NCI-H1048 (cell line): ENCODE measurements at regions not wholly inside any gene's neighbourhood (a gene's known extent, or its start where the extent isn't known, plus 50 kb on each side); places are given as distances from the start of the nearest gene placed in this dataset.
"Not testable (repeated sequence)": the region's sequence is repeated elsewhere in the genome, so short reads cannot be mapped to it uniquely, and the experiment has no call there.

Source experiments
- DNase-seq: peaks from one replicate; lab custom pipeline; 2025; lab: John Stamatoyannopoulos, UW

GRCh38 chr10:108095932-108096925 lies 931.7 kb upstream of the SORCS1 start:
- DNase-seq: no peak

DNA sequence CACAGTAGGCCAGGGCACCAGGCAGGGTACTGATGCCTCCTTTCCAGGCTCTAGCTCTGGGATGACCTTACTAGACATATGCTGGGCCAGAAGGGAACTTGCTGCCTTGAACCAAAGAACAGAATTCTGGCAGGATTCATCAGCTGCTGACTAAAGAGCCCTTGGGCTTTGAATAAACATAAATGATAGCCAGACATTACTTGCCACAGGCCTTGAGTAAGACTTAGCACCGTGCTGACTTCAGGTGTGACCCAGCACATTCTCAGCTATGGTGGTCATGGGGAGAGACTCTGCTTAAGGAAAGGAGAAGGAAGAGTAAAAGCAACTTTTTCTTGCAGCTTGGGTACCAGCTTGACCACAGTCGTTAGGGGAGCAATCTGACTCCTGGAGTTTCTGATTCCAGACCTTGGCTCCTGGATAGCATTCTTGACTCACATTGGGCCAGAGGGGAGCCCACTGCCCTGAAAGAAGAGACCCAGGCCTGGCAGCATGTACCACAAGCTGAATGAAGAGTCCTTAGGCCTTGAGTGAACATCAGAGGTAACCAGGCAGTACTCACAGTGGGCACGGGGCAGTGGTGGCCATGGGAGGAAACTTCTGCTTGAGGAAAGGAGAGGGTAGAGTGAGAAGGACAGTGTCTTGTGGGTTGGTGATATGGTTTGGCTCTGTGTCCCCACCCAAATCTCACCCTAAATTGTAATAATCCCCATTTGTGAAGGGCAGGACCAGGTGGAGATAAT lies 926.1 kb upstream of the SORCS1 start:
- no peak for DNase-seq

DNA sequence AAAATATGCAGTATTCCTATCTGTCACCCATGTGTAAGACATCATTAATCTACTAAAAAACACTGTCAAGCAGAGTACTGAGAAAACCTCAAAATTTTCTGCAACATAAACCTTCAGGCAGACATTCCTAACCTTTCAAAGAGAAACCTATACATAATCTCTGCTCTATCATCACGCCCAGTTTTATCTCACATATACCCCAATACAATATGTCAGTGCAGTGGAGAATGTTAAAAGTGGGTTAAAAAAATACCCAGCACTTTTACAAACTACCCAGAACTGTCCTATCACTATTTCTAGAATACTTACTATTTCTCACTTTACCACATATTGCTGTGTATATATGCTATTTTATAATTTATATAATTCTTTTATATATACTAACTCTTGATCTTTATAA lies 922.0 kb upstream of the SORCS1 start:
- DNase-seq: no peak

DNA sequence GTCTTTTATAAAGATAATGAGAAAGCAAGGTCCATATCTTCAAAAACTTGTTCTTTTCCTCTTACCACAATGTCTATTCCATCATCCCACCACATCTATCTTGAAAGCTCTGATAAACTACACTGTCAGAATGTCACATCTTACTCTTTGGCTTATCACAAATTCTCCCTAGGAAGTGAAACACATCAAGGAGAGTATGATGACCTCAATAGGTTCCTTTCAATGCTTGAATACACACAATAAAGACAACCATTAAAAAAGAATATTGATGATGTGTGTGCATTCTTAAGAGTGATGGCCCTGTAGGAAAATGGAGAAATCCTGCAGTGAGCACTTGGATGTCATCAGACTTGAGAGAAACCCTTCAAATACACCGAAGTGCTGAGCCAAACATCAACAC lies 918.1 kb upstream of the SORCS1 start:
- no peak for DNase-seq

GRCh38 chr10:108078263-108078662 lies 913.8 kb upstream of the SORCS1 start:
- no peak for DNase-seq

- no peak for DNase-seq
Observed at GRCh38 chr10:108072466-108072865, 908.0 kb upstream of the SORCS1 start.

DNA sequence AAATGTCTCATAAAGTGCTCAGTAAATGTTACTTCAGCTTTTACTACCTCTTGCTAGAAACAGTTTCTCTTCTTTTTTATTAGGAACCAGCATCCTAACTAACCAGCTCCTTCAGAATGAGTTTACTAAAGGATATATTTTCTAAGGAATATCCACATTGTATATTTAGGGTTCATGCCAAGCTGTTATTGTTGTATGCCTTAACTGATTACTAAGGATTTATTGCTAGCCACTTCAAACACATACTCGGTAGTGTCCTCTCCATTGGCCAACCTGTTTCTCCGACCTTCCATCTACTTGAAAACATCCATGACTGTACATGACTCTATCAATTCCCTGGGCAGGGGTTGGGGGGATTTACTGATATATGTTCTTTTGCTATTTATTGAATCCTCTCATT lies 906.3 kb upstream of the SORCS1 start:
- no peak for DNase-seq

DNA sequence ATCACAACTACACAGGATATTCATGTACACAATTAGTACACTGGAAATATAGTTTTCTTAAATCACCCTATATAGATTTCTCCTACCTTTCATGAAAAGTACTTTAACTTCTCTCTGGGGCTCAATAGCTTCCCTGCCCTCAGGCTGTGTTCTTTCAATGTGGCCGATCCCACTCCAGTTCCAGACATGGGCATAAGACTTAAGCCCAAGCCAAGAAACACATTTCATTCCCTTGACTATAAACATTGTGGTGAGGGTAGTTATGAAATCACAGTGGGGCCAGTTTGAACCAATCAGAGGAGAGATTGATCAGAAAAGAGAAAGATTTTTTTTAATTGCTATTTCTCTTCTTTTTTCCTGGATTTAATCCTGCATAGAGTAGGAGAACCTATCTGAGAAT lies 904.6 kb upstream of the SORCS1 start:
- DNase-seq: no peak

- DNase-seq: no peak
Observed at GRCh38 chr10:108064746-108065260, 900.3 kb upstream of the SORCS1 start.

- no peak for DNase-seq
Observed at GRCh38 chr10:108060246-108060645, 895.7 kb upstream of the SORCS1 start.

DNA sequence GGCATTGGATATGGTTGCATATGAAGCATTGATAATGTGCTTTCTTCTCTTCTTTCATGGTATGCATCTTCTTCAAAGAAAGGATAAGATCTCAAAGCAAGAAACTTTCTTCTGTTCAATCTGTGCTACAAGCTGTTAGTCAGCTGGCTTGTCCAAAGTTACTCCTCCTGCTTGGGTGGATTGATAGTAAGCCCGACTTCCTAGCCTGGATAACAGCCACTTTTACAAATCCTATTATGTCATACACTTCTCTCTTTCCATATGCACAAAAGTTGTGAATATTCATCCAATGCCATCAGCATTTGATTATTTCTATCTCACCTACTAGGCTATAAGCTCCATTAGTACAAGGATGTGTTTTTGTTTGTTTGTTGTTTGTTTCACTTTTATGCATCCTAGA lies 891.0 kb upstream of the SORCS1 start:
- DNase-seq: no peak

DNA sequence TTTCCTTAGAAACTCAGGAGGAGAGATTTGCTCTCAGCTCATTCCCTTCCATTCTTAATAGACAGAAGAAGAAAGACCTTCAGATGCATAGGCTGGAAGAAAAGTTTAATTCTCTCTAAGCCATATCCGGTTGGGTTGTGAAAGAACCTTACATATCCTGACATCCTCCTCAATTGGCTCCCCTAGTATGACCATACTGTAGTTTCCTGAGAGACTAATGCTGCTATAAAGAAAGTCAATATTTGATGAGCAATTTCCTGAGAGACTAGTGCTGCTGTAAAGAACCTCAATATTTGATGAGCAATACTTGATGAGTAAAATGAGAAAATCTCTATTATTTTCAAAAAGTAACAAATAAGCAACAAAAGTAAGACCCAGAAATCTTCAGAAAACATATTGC lies 888.5 kb upstream of the SORCS1 start:
- DNase-seq: no peak

DNA sequence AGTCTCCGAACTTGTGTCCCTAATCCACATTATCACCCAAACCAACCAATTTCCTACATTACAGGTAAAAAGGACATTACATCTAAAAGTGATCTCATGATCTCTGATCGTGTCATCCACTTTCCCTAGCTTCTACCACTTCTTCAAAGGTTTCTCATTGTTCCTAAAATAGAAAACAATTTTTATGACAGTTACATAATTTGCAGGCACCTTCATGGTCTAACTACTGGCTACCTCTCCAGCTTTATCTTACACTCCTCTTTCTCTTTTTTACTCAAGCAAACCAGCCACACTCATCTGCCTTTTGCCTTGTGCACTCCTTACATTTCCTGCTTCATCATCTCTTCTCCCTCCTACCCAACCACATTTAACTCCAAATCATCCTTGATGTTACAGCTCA lies 886.7 kb upstream of the SORCS1 start:
- no peak for DNase-seq

- DNase-seq: no peak
Observed at GRCh38 chr10:108050626-108051025, 886.1 kb upstream of the SORCS1 start.

DNA sequence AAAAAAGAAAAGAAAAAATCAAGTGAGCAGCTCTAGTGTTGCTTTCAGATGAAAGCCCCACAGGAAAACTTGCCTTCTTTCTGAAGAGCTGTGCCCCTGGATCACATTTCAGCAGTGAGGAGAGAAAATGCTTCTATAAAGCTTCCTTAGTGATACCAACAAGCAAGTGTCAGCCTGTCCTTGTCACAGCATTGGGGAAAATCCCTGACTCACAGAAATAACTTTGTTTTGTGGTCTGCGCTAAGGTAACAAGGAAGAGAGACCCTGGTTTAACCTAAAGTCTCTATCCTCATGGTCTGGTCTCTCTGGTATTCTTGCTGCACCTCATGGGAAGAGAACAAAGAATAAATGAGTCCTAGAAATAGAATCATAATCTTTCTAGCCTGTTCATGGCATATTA lies 885.2 kb upstream of the SORCS1 start:
- DNase-seq: no peak

GRCh38 chr10:108048898-108049297 lies 884.4 kb upstream of the SORCS1 start:
- DNase-seq: no peak

DNA sequence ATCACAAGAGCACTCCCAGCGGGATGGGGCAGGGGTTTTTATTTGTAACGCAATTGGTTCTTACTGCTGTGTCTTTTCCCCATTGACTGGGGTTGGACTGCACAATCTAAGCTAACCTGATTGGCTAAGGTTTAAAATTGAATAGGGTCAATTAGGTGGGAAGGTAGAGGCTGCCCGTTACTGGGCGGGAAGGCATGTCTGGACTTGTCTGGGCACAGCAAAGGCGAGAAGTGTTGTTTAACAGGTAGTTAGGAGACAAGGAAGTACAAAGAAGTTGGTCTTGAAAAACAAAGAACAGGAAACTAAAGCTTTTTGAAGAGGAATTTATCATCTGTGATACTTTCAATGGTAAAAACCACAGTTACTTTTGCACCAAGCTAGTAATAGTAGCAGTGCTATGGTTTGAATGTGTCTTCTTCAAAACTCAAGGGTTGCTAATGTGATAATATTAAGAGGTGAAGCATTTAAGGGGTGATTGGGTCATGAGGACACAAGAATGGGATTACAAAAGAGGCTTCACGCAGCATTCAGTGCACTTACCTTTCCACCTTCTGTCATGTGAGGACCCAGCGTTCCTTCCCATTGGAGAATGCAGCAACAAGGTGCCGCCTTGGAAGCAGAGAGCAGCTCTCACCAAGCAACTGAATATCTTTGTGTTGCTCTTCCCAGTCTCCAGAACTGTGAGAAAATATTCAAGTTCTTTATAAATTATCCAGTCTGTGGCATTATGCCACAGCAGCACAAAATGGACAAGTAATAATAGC lies 875.5 kb upstream of the SORCS1 start:
- no peak for DNase-seq

DNA sequence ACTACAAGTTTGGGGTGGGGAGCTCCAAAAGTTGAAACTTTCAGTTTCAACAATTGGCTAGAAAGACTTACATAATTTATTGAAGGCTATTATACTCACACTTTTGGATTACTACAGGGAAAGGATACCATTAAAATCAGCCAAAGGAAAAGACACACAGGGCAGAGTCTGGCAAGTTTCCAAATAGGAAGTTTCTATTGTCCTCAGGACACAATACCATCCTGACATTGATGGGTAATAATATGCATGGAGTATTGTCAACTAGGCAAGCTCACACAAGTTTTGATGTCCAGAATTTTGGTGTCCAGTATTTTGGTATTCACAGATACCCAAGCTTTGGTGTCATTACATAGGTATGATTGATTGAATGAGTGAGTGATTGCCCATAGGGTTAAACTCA lies 872.6 kb upstream of the SORCS1 start:
- DNase-seq: no peak

DNA sequence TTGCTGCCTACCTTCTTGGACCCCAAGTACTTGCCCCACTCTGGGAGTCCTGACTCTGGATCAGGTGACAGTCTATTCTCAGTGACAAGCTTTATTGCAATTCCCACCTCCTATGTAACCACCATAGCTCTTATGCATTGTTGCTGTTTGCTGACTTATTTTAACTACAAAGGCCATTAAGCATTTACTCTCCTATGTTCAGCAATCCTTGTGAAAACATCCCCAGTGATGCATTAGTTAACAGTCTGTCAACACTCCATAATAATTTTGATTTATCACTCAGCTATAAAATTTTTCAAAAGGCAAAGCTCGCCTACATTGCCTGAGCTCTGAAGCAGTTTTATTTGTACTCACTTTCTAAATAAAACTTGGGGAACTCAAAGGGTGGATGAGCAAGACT lies 871.8 kb upstream of the SORCS1 start:
- no peak for DNase-seq

DNA sequence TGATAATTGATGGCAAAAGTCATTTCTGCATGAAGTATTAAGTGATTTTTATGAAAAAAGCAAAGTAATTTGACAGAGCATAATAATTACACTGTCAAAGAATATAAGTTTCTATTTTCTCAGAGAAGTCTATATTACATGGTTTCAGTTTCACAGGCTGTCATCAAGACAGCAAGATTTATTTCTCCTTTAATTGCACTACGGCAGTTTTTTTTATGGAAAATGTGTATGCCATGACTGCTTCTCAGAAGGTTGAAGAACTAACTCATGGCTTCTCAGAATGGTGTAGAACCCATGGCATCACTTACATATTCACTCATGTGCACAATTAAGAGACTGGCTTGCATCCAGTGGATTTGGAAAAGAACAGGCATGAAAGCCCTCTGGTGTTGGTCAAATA lies 870.3 kb upstream of the SORCS1 start:
- DNase-seq: no peak

- DNase-seq: not testable (repeated sequence)
Observed at GRCh38 chr10:108033518-108033917, 869.0 kb upstream of the SORCS1 start.

GRCh38 chr10:108031505-108031904 lies 867.0 kb upstream of the SORCS1 start:
- no peak for DNase-seq

GRCh38 chr10:108014902-108015177 lies 850.3 kb upstream of the SORCS1 start:
- no peak for DNase-seq
